ENCODE measurements at regions not wholly inside any gene's neighbourhood (a gene's known extent, or its start where the extent isn't known, plus 50 kb on each side); places are given as distances from the start of the nearest gene placed in this dataset.

- H3K36me3 ChIP-seq (ENCODE audit: control insufficient read depth, insufficient read depth, low read length): no peaks in the 10 kb centered on the region
- no peak overlapping the region for H3K4me3 ChIP-seq (ENCODE audit: low read length)
- H3K27me3 ChIP-seq (ENCODE audit: control insufficient read depth, insufficient read depth, low read length): no peaks in the 10 kb centered on the region
- DNase-seq: no peak
- H3K4me1 ChIP-seq (ENCODE audit: control insufficient read depth, insufficient read depth, low read length): peaks cover 52% of the 10 kb centered on the region
- WGBS (ENCODE audit: insufficient coverage): 93% methylated on average over 3 of the region's 3 CpGs
- H3K9me3 ChIP-seq (replicated peaks; ENCODE audit: control insufficient read depth, low read depth, low read length): no peaks in the 10 kb centered on the region
- H3K27ac ChIP-seq (ENCODE audit: low read length): no peak overlapping the region
Measured at GRCh38 chr9:129456549-129457324, 164.2 kb downstream of the C9orf50 start.

GRCh38 chr9:129455151-129455995, 165.5 kb downstream of the C9orf50 start:
- H3K4me3 ChIP-seq (ENCODE audit: low read length): no peak overlapping the region
- WGBS (ENCODE audit: insufficient coverage): 32% methylated on average over 14 of the region's 20 CpGs
- no peak overlapping the region for H3K27ac ChIP-seq (ENCODE audit: low read length)
- H3K9me3 ChIP-seq (replicated peaks; ENCODE audit: control insufficient read depth, low read depth, low read length): no peaks in the 10 kb centered on the region
- no peaks in the 10 kb centered on the region for H3K27me3 ChIP-seq (ENCODE audit: control insufficient read depth, insufficient read depth, low read length)
- DNase-seq: no peak
- peaks cover 49% of the 10 kb centered on the region for H3K4me1 ChIP-seq (ENCODE audit: control insufficient read depth, insufficient read depth, low read length)
- H3K36me3 ChIP-seq (ENCODE audit: control insufficient read depth, insufficient read depth, low read length): no peaks in the 10 kb centered on the region

GRCh38 chr9:129454467-129455067, 166.3 kb downstream of the C9orf50 start:
- no CpG with 5 or more reads among the region's 8 CpGs for WGBS (ENCODE audit: insufficient coverage)
- DNase-seq: no peak
- Histone ChIP-seq H3K36me3 (ENCODE audit: control insufficient read depth, insufficient read depth, low read length) (no peaks in the 10 kb centered on the region), H3K4me3 (ENCODE audit: low read length) (no peak overlapping the region), H3K27me3 (ENCODE audit: control insufficient read depth, insufficient read depth, low read length) (no peaks in the 10 kb centered on the region), H3K27ac (ENCODE audit: low read length) (no peak overlapping the region), H3K4me1 (ENCODE audit: control insufficient read depth, insufficient read depth, low read length) (peaks cover 44% of the 10 kb centered on the region), H3K9me3 (replicated peaks; ENCODE audit: control insufficient read depth, low read depth, low read length) (no peaks in the 10 kb centered on the region)

- Histone ChIP-seq H3K36me3 (ENCODE audit: control insufficient read depth, insufficient read depth, low read length) (no peaks in the 10 kb centered on the region), H3K27me3 (ENCODE audit: control insufficient read depth, insufficient read depth, low read length) (no peaks in the 10 kb centered on the region), H3K4me1 (ENCODE audit: control insufficient read depth, insufficient read depth, low read length) (peaks cover 35% of the 10 kb centered on the region), H3K27ac (ENCODE audit: low read length) (no peak overlapping the region), H3K9me3 (replicated peaks; ENCODE audit: control insufficient read depth, low read depth, low read length) (no peaks in the 10 kb centered on the region), H3K4me3 (ENCODE audit: low read length) (no peak overlapping the region)
- no peak for DNase-seq
Measured at GRCh38 chr9:129453734-129454133, 167.2 kb downstream of the C9orf50 start.

- Histone ChIP-seq H3K36me3 (ENCODE audit: control insufficient read depth, insufficient read depth, low read length) (no peaks in the 10 kb centered on the region), H3K4me3 (ENCODE audit: low read length) (no peak overlapping the region), H3K27me3 (ENCODE audit: control insufficient read depth, insufficient read depth, low read length) (no peaks in the 10 kb centered on the region), H3K4me1 (ENCODE audit: control insufficient read depth, insufficient read depth, low read length) (peaks cover 28% of the 10 kb centered on the region), H3K9me3 (replicated peaks; ENCODE audit: control insufficient read depth, low read depth, low read length) (peaks cover 2% of the 10 kb centered on the region), H3K27ac (ENCODE audit: low read length) (peak overlapping the region; percentile 62)
- 22% methylated on average over 10 of the region's 10 CpGs for WGBS (ENCODE audit: insufficient coverage)
- DNase-seq: peak; percentile 57
Measured at GRCh38 chr9:129451669-129452068, 169.2 kb downstream of the C9orf50 start.

- H3K4me3 ChIP-seq (ENCODE audit: low read length): no peak overlapping the region
- H3K4me1 ChIP-seq (ENCODE audit: control insufficient read depth, insufficient read depth, low read length): peaks cover 28% of the 10 kb centered on the region
- H3K27ac ChIP-seq (ENCODE audit: low read length): peak overlapping the region; percentile 62
- 22% methylated on average over 17 of the region's 19 CpGs for WGBS (ENCODE audit: insufficient coverage)
- no peaks in the 10 kb centered on the region for H3K27me3 ChIP-seq (ENCODE audit: control insufficient read depth, insufficient read depth, low read length)
- no peaks in the 10 kb centered on the region for H3K36me3 ChIP-seq (ENCODE audit: control insufficient read depth, insufficient read depth, low read length)
- peak; percentile 87 for DNase-seq
- H3K9me3 ChIP-seq (replicated peaks; ENCODE audit: control insufficient read depth, low read depth, low read length): peaks cover 4% of the 10 kb centered on the region
Measured at GRCh38 chr9:129451089-129451656, 169.7 kb downstream of the C9orf50 start.

- Histone ChIP-seq H3K4me3 (ENCODE audit: low read length) (no peak overlapping the region), H3K27me3 (ENCODE audit: control insufficient read depth, insufficient read depth, low read length) (no peaks in the 10 kb centered on the region), H3K36me3 (ENCODE audit: control insufficient read depth, insufficient read depth, low read length) (no peaks in the 10 kb centered on the region), H3K27ac (ENCODE audit: low read length) (no peak overlapping the region), H3K9me3 (replicated peaks; ENCODE audit: control insufficient read depth, low read depth, low read length) (peaks cover 4% of the 10 kb centered on the region), H3K4me1 (ENCODE audit: control insufficient read depth, insufficient read depth, low read length) (peaks cover 15% of the 10 kb centered on the region)
- DNase-seq: no peak
- WGBS (ENCODE audit: insufficient coverage): 85% methylated on average over 12 of the region's 16 CpGs
Measured at GRCh38 chr9:129449066-129449465, 171.8 kb downstream of the C9orf50 start.

- Histone ChIP-seq H3K9me3 (replicated peaks; ENCODE audit: control insufficient read depth, low read depth, low read length) (peaks cover 4% of the 10 kb centered on the region), H3K4me3 (ENCODE audit: low read length) (no peak overlapping the region), H3K36me3 (ENCODE audit: control insufficient read depth, insufficient read depth, low read length) (no peaks in the 10 kb centered on the region), H3K27me3 (ENCODE audit: control insufficient read depth, insufficient read depth, low read length) (peaks cover 3% of the 10 kb centered on the region), H3K27ac (ENCODE audit: low read length) (no peak overlapping the region), H3K4me1 (ENCODE audit: control insufficient read depth, insufficient read depth, low read length) (peaks cover 14% of the 10 kb centered on the region)
- 66% methylated on average over 12 of the region's 14 CpGs for WGBS (ENCODE audit: insufficient coverage)
- no peak for DNase-seq
Measured at GRCh38 chr9:129446828-129447550, 173.9 kb downstream of the C9orf50 start.

GRCh38 chr9:129445794-129446306, 175.1 kb downstream of the C9orf50 start:
- H3K9me3 ChIP-seq (replicated peaks; ENCODE audit: control insufficient read depth, low read depth, low read length): peaks cover 4% of the 10 kb centered on the region
- H3K4me3 ChIP-seq (ENCODE audit: low read length): no peak overlapping the region
- no peak for DNase-seq
- H3K27me3 ChIP-seq (ENCODE audit: control insufficient read depth, insufficient read depth, low read length): peaks cover 7% of the 10 kb centered on the region
- H3K27ac ChIP-seq (ENCODE audit: low read length): no peak overlapping the region
- peaks cover 3% of the 10 kb centered on the region for H3K4me1 ChIP-seq (ENCODE audit: control insufficient read depth, insufficient read depth, low read length)
- 86% methylated on average over 4 of the region's 10 CpGs for WGBS (ENCODE audit: insufficient coverage)
- no peaks in the 10 kb centered on the region for H3K36me3 ChIP-seq (ENCODE audit: control insufficient read depth, insufficient read depth, low read length)
